OCI-LY1 (cell line): ENCODE measurements at regions not wholly inside any gene's neighbourhood (a gene's known extent, or its start where the extent isn't known, plus 50 kb on each side); places are given as distances from the start of the nearest gene placed in this dataset.

ENCODE experiments used
- H2AFZ ChIP-seq: fragments of 200-600 bp; sonication (generic), shearing (Covaris generic); 2 replicates; pipeline ENCODE4 v1.6.0; 2014; ENCODE audit warnings: antibody characterized with exemption, mild to moderate bottlenecking, low read length
- H3F3A ChIP-seq: fragments of 200-600 bp; sonication (generic), shearing (Covaris generic); 2 replicates; pipeline ENCODE4 v1.6.0; 2014; ENCODE audit warnings: mild to moderate bottlenecking, antibody characterized with exemption, low read length, moderate library complexity; ENCODE audit not compliant: insufficient read depth
- H3K27ac ChIP-seq: fragments of 200-600 bp; sonication (generic); 2 replicates; pipeline ENCODE4 v1.5.1; 2014; ENCODE audit warnings: low read length, mixed run types, mild to moderate bottlenecking, low read depth; ENCODE audit not compliant: poor library complexity, severe bottlenecking
- H3K27me3 ChIP-seq: fragments of 200-600 bp; sonication (generic); 2 replicates; pipeline ENCODE4 v1.6.0; 2014; ENCODE audit warnings: antibody characterized with exemption, mild to moderate bottlenecking, low read length, moderate library complexity; ENCODE audit not compliant: insufficient read depth
- H3K36me3 ChIP-seq: fragments of 200-600 bp; sonication (generic); 2 replicates; pipeline ENCODE4 v1.6.1; 2014; ENCODE audit warnings: mild to moderate bottlenecking, antibody characterized with exemption, low read length, moderate library complexity, mixed read lengths; ENCODE audit not compliant: insufficient read depth
- H3K4me1 ChIP-seq: fragments of 200-600 bp; sonication (generic); 2 replicates; pipeline ENCODE4 v1.5.1; 2014; ENCODE audit warnings: mild to moderate bottlenecking, low read length, moderate library complexity; ENCODE audit not compliant: insufficient read depth, severe bottlenecking
- H3K4me2 ChIP-seq: fragments of 200-600 bp; sonication (generic), shearing (Covaris generic); 2 replicates; pipeline ENCODE4 v1.6.1; 2014; ENCODE audit warnings: low read length
- H3K4me3 ChIP-seq: fragments of 200-600 bp; sonication (generic); 2 replicates; pipeline ENCODE4 v1.5.1; 2014; ENCODE audit warnings: low read length, low read depth, mild to moderate bottlenecking, mixed read lengths; ENCODE audit not compliant: poor library complexity, severe bottlenecking
- H3K79me2 ChIP-seq: fragments of 200-600 bp; shearing (Covaris generic); 2 replicates; pipeline ENCODE4 v1.6.1; 2016; ENCODE audit warnings: mixed run types, low read length, mixed read lengths; ENCODE audit not compliant: insufficient read depth
- H3K9ac ChIP-seq: fragments of 200-600 bp; sonication (generic), shearing (Covaris generic); 2 replicates; pipeline ENCODE4 v1.6.1; 2014; ENCODE audit warnings: mild to moderate bottlenecking, low read length, mixed read lengths
- H3K9me2 ChIP-seq: fragments of 200-600 bp; sonication (generic), shearing (Covaris generic); 2 replicates; pipeline ENCODE4 v1.6.1; 2014; ENCODE audit warnings: low read depth, mild to moderate bottlenecking, low read length, mixed read lengths
- H3K9me3 ChIP-seq: fragments of 200-600 bp; shearing (Covaris generic); 2 replicates; pipeline ENCODE4 v1.6.1; 2014; ENCODE audit warnings: low read length, mixed read lengths
- H4K20me1 ChIP-seq: fragments of 200-600 bp; sonication (generic), shearing (Covaris generic); 2 replicates; pipeline ENCODE4 v1.6.0; 2016; ENCODE audit warnings: mild to moderate bottlenecking, low read length; ENCODE audit not compliant: insufficient read depth
- EZH2 ChIP-seq: fragments of 200-600 bp; sonication (generic), shearing (Covaris generic); IDR thresholded peaks from 2 replicates; pipeline ENCODE4 v1.8.0; 2017; ENCODE audit warnings: borderline replicate concordance, mixed run types, mild to moderate bottlenecking, antibody characterized with exemption, low read length, moderate library complexity, mixed read lengths
- TF ChIP-seq, protein P1 (sequence below): fragments of 200-600 bp; sonication (generic), shearing (Covaris generic); IDR thresholded peaks from 2 replicates; pipeline ENCODE4 v1.5.1; 2017; ENCODE audit warnings: mild to moderate bottlenecking, antibody characterized with exemption, low read length, moderate library complexity, mixed read lengths

DNA sequence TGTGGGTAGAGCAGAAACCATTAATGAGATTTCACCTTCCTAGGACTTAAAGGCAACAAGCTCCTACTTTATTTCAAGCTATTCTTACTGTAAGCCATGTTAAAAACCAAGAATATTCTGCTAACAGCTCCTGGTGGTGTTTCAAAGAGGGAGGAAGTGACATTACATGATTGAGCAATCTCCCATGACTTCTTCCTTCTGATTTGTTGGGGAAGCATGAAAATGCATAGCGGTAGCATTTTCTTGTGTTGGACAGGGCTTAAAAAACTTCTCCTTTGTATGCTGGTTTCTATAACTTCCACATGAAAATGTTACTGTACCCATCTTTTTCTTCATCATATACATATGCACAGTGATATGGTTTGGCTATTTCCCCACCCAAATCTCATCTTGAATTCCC is 297.0 kb upstream of the SNX7 start:
- Histone ChIP-seq H3K9ac (no peak overlapping the region), H3K79me2 (no peaks in the 10 kb centered on the region), H3K4me3 (no peak overlapping the region), H3K9me2 (no peaks in the 10 kb centered on the region), H3K27ac (no peak overlapping the region), H3K9me3 (no peaks in the 10 kb centered on the region), H2AFZ (no peak overlapping the region), H3F3A (no peaks in the 10 kb centered on the region), H3K4me1 (no peaks in the 10 kb centered on the region), H3K36me3 (no peaks in the 10 kb centered on the region), H4K20me1 (no peaks in the 10 kb centered on the region), H3K4me2 (no peak overlapping the region), H3K27me3 (no peaks in the 10 kb centered on the region)
- TF ChIP-seq, protein P1, sequence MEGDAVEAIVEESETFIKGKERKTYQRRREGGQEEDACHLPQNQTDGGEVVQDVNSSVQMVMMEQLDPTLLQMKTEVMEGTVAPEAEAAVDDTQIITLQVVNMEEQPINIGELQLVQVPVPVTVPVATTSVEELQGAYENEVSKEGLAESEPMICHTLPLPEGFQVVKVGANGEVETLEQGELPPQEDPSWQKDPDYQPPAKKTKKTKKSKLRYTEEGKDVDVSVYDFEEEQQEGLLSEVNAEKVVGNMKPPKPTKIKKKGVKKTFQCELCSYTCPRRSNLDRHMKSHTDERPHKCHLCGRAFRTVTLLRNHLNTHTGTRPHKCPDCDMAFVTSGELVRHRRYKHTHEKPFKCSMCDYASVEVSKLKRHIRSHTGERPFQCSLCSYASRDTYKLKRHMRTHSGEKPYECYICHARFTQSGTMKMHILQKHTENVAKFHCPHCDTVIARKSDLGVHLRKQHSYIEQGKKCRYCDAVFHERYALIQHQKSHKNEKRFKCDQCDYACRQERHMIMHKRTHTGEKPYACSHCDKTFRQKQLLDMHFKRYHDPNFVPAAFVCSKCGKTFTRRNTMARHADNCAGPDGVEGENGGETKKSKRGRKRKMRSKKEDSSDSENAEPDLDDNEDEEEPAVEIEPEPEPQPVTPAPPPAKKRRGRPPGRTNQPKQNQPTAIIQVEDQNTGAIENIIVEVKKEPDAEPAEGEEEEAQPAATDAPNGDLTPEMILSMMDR, result no peak
- TF ChIP-seq EZH2, result no peak

DNA sequence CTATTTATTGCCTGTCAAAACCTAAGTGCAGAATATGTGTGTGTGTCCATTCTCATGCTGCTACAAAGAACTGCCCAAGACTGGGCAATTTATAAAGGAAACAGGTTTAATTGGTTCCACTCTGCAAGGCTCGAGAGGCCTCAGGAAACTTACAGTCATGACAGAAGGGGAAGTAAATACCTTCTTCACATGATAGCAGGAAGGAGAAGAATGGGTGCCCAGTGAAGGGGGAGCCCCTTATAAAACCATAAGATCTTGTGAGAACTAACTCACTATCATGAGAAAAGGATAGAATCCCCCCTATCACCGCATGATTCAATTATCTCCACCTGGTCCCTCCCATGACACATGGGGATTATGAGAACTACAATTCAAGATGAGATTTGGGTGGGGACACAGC is 300.7 kb upstream of the SNX7 start:
- H3K4me2 ChIP-seq, result no peak overlapping the region
- H3K9ac ChIP-seq, result no peak overlapping the region
- TF ChIP-seq, protein P1, result no peak
- no peak for TF ChIP-seq EZH2
- H3K9me3 ChIP-seq, result no peaks in the 10 kb centered on the region
- H3K4me1 ChIP-seq, result no peaks in the 10 kb centered on the region
- H3K27ac ChIP-seq, result no peak overlapping the region
- no peaks in the 10 kb centered on the region for H4K20me1 ChIP-seq
- no peak overlapping the region for H2AFZ ChIP-seq
- H3K9me2 ChIP-seq, result no peaks in the 10 kb centered on the region
- no peaks in the 10 kb centered on the region for H3K79me2 ChIP-seq
- no peaks in the 10 kb centered on the region for H3K27me3 ChIP-seq
- no peaks in the 10 kb centered on the region for H3K36me3 ChIP-seq
- H3F3A ChIP-seq, result no peaks in the 10 kb centered on the region
- no peak overlapping the region for H3K4me3 ChIP-seq

DNA sequence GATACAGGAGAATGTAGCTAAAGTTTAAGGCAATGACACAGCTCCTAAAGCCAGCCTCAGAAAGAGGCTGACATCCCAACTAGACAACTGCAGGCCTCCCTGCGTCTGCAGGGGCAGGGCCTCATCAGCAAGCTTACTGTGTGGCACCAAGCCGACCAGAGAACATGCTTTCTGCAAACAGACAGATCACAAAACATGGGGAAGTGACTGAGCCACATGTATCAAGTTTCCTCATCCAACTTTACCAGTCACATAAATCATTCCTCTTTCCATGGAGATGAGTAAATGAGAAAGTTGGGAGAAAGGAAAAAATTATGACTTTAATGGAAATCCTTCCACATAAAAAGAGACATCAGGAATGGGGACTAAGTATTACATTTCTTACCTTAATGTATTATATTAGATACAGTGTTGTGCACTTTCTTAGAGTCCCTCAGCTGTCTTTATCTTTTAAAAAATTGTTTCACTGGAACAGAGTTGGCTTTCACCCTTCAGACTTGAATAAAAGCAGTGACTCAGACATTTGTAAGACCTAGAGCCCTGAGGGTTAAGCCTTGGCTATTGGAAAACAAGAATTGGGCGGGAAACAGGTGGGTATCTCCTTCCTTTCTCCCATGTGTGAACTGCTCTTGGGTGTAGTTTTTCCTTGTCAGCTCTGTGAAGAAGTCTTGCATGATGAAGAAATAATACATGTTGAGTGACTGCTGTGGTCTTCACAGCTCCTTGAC is 305.7 kb upstream of the SNX7 start:
- no peaks in the 10 kb centered on the region for H3K36me3 ChIP-seq

More for the DNA sequence above, 305.7 kb upstream of the SNX7 start:
- Histone ChIP-seq H3K4me3 (no peak overlapping the region), H3K9me3 (no peaks in the 10 kb centered on the region), H3K4me1 (no peaks in the 10 kb centered on the region), H3F3A (no peaks in the 10 kb centered on the region), H3K9ac (no peak overlapping the region), H3K27ac (no peak overlapping the region), H4K20me1 (no peaks in the 10 kb centered on the region), H2AFZ (no peak overlapping the region), H3K79me2 (no peaks in the 10 kb centered on the region), H3K9me2 (no peaks in the 10 kb centered on the region), H3K27me3 (no peaks in the 10 kb centered on the region), H3K4me2 (no peak overlapping the region)
- no peak for TF ChIP-seq EZH2
- TF ChIP-seq, protein P1, result no peak
